Body of pancreas (tissue), 4 donors: ENCODE measurements at regions not wholly inside any gene's neighbourhood (a gene's known extent, or its start where the extent isn't known, plus 50 kb on each side); places are given as distances from the start of the nearest gene placed in this dataset.

ENCODE experiments used
- CTCF ChIP-seq, 7 experiments: fragments of 450-650 bp in 4 of 7; fragments of 200-600 bp in 3 of 7; sonication (generic) in 3 of 7; IDR thresholded peaks; one replicate each; pipeline ENCODE4 v1.5.1; 2016 to 2019; ENCODE audit warnings: antibody characterized with exemption in 7 of 7
- POLR2A ChIP-seq, 3 donors: fragments of 450-650 bp; IDR thresholded peaks; one replicate each; pipeline ENCODE4 v1.6.1; 2016; ENCODE audit warnings: antibody characterized with exemption in 3 of 3, mild to moderate bottlenecking in 2 of 3

- TF ChIP-seq CTCF (IDR thresholded peaks at IDR 0.05) (no peak), POLR2A (IDR thresholded peaks at IDR 0.05) (no peak)
Measured at GRCh38 chr4:83716874-83717273, 181.0 kb downstream of the GPAT3 start.
